IMR-90 (cell line): ENCODE measurements at regions not wholly inside any gene's neighbourhood (a gene's known extent, or its start where the extent isn't known, plus 50 kb on each side); places are given as distances from the start of the nearest gene placed in this dataset.
A peak's percentile ranks its signal among the peaks of the same experiment; 100 is the strongest.

Experiments
- ATAC-seq: fragments of 200-7000 bp; cut with Tn5 transposase; 2 replicates; pipeline ENCODE4 v1.9.1; 2020; ENCODE audit warnings: low read depth, mild to moderate bottlenecking, moderate library complexity
- BruUV-seq: library from RNA; stranded (reverse); fragments of 400-500 nt; replicated peaks from 2 replicates; lab custom pipeline; 2021; lab: Mats Ljungman, UMichigan
- CTCF ChIA-PET: fragments of 300-600 bp; formaldehyde crosslinking; extraction: SDS; loops from one replicate; lab custom pipeline; 2021; ENCODE audit warnings: antibody characterized with exemption; lab: Yijun Ruan, JAX
- POLR2A ChIA-PET: fragments of 300-600 bp; sonication (Branson Sonifier 250); formaldehyde crosslinking; loops from one replicate; lab custom pipeline; 2022; ENCODE audit warnings: antibody characterized with exemption; ENCODE audit not compliant: unreplicated experiment; lab: Charles Lee
- DNase-seq: peaks from one replicate; pipeline ENCODE4 v3.0.0; 2013
- H2AFZ ChIP-seq: replicated peaks from 2 replicates; pipeline ENCODE3; 2013; ENCODE audit warnings: low read length, mild to moderate bottlenecking; ENCODE audit not compliant: poor library complexity
- H2AK5ac ChIP-seq: 2 replicates; pipeline ENCODE4 v1.6.1; 2013; ENCODE audit warnings: low read depth, low read length, inconsistent platforms
- H2AK9ac ChIP-seq: replicated peaks from 2 replicates; pipeline ENCODE3; 2013; ENCODE audit warnings: mild to moderate bottlenecking, low read depth, low read length, moderate library complexity; ENCODE audit not compliant: poor library complexity
- H2BK120ac ChIP-seq: 2 replicates; pipeline ENCODE4 v1.6.1; 2013; ENCODE audit warnings: low read depth, low read length, inconsistent platforms
- H2BK15ac ChIP-seq: 3 replicates; pipeline ENCODE4 v1.6.1; 2013; ENCODE audit warnings: low read depth, low read length, inconsistent platforms
- H2BK20ac ChIP-seq: 2 replicates; pipeline ENCODE4 v1.6.1; 2013; ENCODE audit warnings: low read depth, mild to moderate bottlenecking, inconsistent platforms, low read length, moderate library complexity
- H2BK5ac ChIP-seq: 2 replicates; pipeline ENCODE4 v1.6.1; 2013; ENCODE audit warnings: mild to moderate bottlenecking, low read depth, low read length, inconsistent platforms; ENCODE audit not compliant: poor library complexity, severe bottlenecking
- H3K14ac ChIP-seq: replicated peaks from 2 replicates; pipeline ENCODE4 v1.6.1; 2013; ENCODE audit warnings: low read depth, low read length, inconsistent platforms
- H3K18ac ChIP-seq: 2 replicates; pipeline ENCODE4 v1.6.1; 2013; ENCODE audit warnings: low read depth, low read length, control low read depth
- H3K23ac ChIP-seq: 2 replicates; pipeline ENCODE4 v1.6.1; 2013; ENCODE audit warnings: low read depth, low read length, inconsistent platforms
- H3K27ac ChIP-seq: 2 replicates; pipeline ENCODE4 v1.5.1; 2013; ENCODE audit warnings: mild to moderate bottlenecking, control low read depth, low read length; ENCODE audit not compliant: insufficient read depth
- H3K27me3 ChIP-seq: 2 replicates; pipeline ENCODE4 v1.6.1; 2013; ENCODE audit warnings: low read length; ENCODE audit not compliant: control insufficient read depth, insufficient read depth
- H3K36me3 ChIP-seq: 2 replicates; pipeline ENCODE4 v1.6.1; 2013; ENCODE audit warnings: low read length, mixed read lengths; ENCODE audit not compliant: control insufficient read depth, insufficient read depth
- H3K4ac ChIP-seq: 2 replicates; pipeline ENCODE4 v1.6.1; 2013; ENCODE audit warnings: low read depth, low read length, inconsistent platforms
- H3K4me1 ChIP-seq: 2 replicates; pipeline ENCODE4 v1.6.1; 2013; ENCODE audit warnings: low read length, mixed read lengths; ENCODE audit not compliant: control insufficient read depth, insufficient read depth
- H3K4me2 ChIP-seq: 2 replicates; pipeline ENCODE4 v1.6.1; 2013; ENCODE audit warnings: low read depth, mild to moderate bottlenecking, control low read depth, low read length, moderate library complexity
- H3K4me3 ChIP-seq: 2 replicates; pipeline ENCODE4 v1.5.1; 2013; ENCODE audit warnings: low read depth, mild to moderate bottlenecking, control low read depth, low read length, moderate library complexity; ENCODE audit not compliant: insufficient read depth
- H3K56ac ChIP-seq: 2 replicates; pipeline ENCODE4 v1.6.1; 2013; ENCODE audit warnings: low read length, inconsistent platforms; ENCODE audit not compliant: insufficient read depth; ENCODE audit errors: extremely low read depth
- H3K79me1 ChIP-seq, 2 experiments: 2 replicates each; pipeline ENCODE4 v1.6.1; 2013; ENCODE audit warnings: low read length in 2 of 2, inconsistent platforms in 1 of 2, low read depth in 1 of 2
- H3K9ac ChIP-seq: 2 replicates; pipeline ENCODE4 v1.6.1; 2013; ENCODE audit warnings: low read depth, low read length, control low read depth
- H3K9me1 ChIP-seq: 2 replicates; pipeline ENCODE4 v1.6.1; 2013; ENCODE audit warnings: low read length, inconsistent platforms; ENCODE audit not compliant: insufficient read depth
- H3K9me3 ChIP-seq: 2 replicates; pipeline ENCODE4 v1.6.1; 2013; ENCODE audit warnings: low read length; ENCODE audit not compliant: control insufficient read depth, insufficient read depth
- H4K20me1 ChIP-seq: 2 replicates; pipeline ENCODE4 v1.6.1; 2013; ENCODE audit warnings: low read length, inconsistent platforms; ENCODE audit not compliant: insufficient read depth
- H4K5ac ChIP-seq: 2 replicates; pipeline ENCODE4 v1.6.1; 2013; ENCODE audit warnings: mild to moderate bottlenecking, low read depth, low read length, control low read depth
- H4K8ac ChIP-seq, 2 experiments: 2 replicates each; pipeline ENCODE4 v1.6.1; 2013; ENCODE audit warnings: low read depth in 2 of 2, low read length in 2 of 2, control low read depth in 1 of 2, inconsistent platforms in 1 of 2
- H4K91ac ChIP-seq: 2 replicates; pipeline ENCODE4 v1.6.1; 2013; ENCODE audit warnings: low read depth, low read length, inconsistent platforms; ENCODE audit not compliant: insufficient read depth
- MAZ ChIP-seq: IDR thresholded peaks from 2 replicates; pipeline ENCODE4 v1.6.1; 2012; ENCODE audit warnings: low read depth, mild to moderate bottlenecking, low read length, improper control_type of control experiment, moderate library complexity, borderline replicate concordance
- NFE2L2 ChIP-seq: fragments of 150-350 bp; IDR thresholded peaks from 2 replicates; pipeline ENCODE4 v1.6.1; 2016; ENCODE audit warnings: low read depth, mild to moderate bottlenecking, low read length
- POLR2A ChIP-seq: IDR thresholded peaks from 2 replicates; pipeline ENCODE4 v1.6.1; 2012; ENCODE audit warnings: mild to moderate bottlenecking, low read depth, low read length
- RAD21 ChIP-seq: IDR thresholded peaks from 2 replicates; pipeline ENCODE4 v1.6.1; 2012; ENCODE audit warnings: low read length, improper control_type of control experiment
- WGBS, 2 experiments: methylation state at CpG; one replicate each; pipeline versions ENCODE4 v1.1.5 to v1.1.7; 2013; ENCODE audit warnings: missing lambda C conversion rate in 2 of 2; ENCODE audit not compliant: insufficient read length in 1 of 2; ENCODE audit errors: extremely low coverage in 2 of 2; 5-methylcytosine and 5-hydroxymethylcytosine counted together
- dilution Hi-C: fragments of 300-500 bp; cut with HindIII; formaldehyde crosslinking; loops from one replicate; pipeline ENCODE4 v1.14.3; 2018; ENCODE audit warnings: low sequenced_read_pairs; ENCODE audit not compliant: unreplicated experiment
- in situ Hi-C: fragments of 300-500 bp; cut with MboI; formaldehyde crosslinking; loops from 3 replicates; pipeline ENCODE4 v1.14.3; 2019; ENCODE audit warnings: low sequenced_read_pairs, inconsistent platforms, mixed read lengths
- intact Hi-C: fragments of 100-400 bp; cut with micrococcal nuclease; formaldehyde crosslinking; loops from 2 replicates; pipeline ENCODE4 v1.10.0; 2022

DNA sequence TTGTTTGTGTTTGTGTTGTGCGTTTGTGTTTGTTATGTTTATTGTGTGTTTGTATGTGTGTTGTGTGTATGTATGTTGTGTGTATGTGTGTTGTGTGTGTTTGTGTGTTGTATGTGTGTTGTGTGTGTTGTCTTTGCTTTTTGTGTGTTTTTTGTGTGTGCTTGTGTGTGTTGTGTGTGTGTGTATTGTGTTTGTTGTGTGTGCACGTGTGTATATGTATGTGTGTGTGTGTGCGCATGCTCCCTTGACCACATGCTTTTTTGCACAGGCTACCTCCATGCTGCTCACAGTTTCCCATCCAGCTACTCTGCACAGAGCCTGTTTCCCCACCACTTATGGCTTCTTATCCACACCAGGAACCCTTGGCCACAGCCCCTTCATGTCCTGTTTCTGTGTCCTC is 720.0 kb upstream of the ADAMTS16 start:
- Histone ChIP-seq H3K36me3 (no peaks in the 10 kb centered on the region), H2AK5ac (no peak overlapping the region), H3K9ac (no peak overlapping the region), H3K9me1 (no peaks in the 10 kb centered on the region), H3K23ac (no peak overlapping the region), H3K4me3 (no peak overlapping the region), H3K14ac (no peak overlapping the region), H3K4ac (no peak overlapping the region), H2BK120ac (no peak overlapping the region), H3K9me3 (peaks cover 13% of the 10 kb centered on the region; the same call in 1 of the 2 replicates), H3K27me3 (no peaks in the 10 kb centered on the region), H3K4me2 (no peak overlapping the region), H4K20me1 (no peaks in the 10 kb centered on the region), H3K18ac (no peak overlapping the region), H3K56ac (no peak overlapping the region), H4K8ac (no peak overlapping the region), H3K4me1 (no peaks in the 10 kb centered on the region), H4K5ac (no peak overlapping the region), H2BK5ac (peak overlapping the region; percentile 92), H4K91ac (no peak overlapping the region), H2AFZ (no peak overlapping the region), H3K27ac (no peak overlapping the region), H2BK15ac (no peak overlapping the region), H2AK9ac (no peak overlapping the region), H2BK20ac (no peak overlapping the region), H3K79me1 (no peaks in the 10 kb centered on the region)
- no peak for TF ChIP-seq MAZ
- no peak for TF ChIP-seq NFE2L2
- TF ChIP-seq POLR2A = no peak
- no peak for TF ChIP-seq RAD21
- CTCF ChIA-PET = no interaction called here
- POLR2A ChIA-PET = no interaction called here
- intact Hi-C loops (no loop called here), dilution Hi-C loops (no loop called here), in situ Hi-C loops (no loop called here)
- DNase-seq (no peak), ATAC-seq (no peak)
- no TSS peak for BruUV-seq
- 88% methylated on average over 1 of the region's 3 CpGs; no CpG with 5 or more reads in 1 of the 2 experiments for WGBS, 2 experiments
